ENCODE measurements at regions not wholly inside any gene's neighbourhood (a gene's known extent, or its start where the extent isn't known, plus 50 kb on each side); places are given as distances from the start of the nearest gene placed in this dataset.

GRCh38 chr10:110372656-110373055 is 67.9 kb upstream of the SMNDC1 start:
- TF ChIP-seq POLR2A (IDR thresholded peaks at IDR 0.05; ENCODE audit: low read depth, low read length) (no peak), POLR2AphosphoS5 (IDR thresholded peaks at IDR 0.05; ENCODE audit: low read depth, low read length) (no peak), SPI1 (IDR thresholded peaks at IDR 0.05; ENCODE audit: low read depth, low read length) (no peak), TAF1 (IDR thresholded peaks at IDR 0.05; ENCODE audit: low read depth, low read length) (no peak)

All from GM12891 (cell line).